Renal cortical epithelial cell (primary cell): ENCODE measurements at regions not wholly inside any gene's neighbourhood (a gene's known extent, or its start where the extent isn't known, plus 50 kb on each side); places are given as distances from the start of the nearest gene placed in this dataset.

Source experiments
- DNase-seq: peaks from one replicate; pipeline ENCODE4 v3.0.0-alpha.2; 2011; ENCODE audit warnings: low read depth

- no peak for DNase-seq
These were observed 132.7 kb upstream of the HABP2 start for GRCh38 chr10:113420057-113420732.

GRCh38 chr10:113420733-113421675 lies 131.8 kb upstream of the HABP2 start:
- no peak for DNase-seq

GRCh38 chr10:113422371-113422770 lies 130.5 kb upstream of the HABP2 start:
- DNase-seq = peak; percentile 4

- no peak for DNase-seq
These were observed 128.7 kb upstream of the HABP2 start for GRCh38 chr10:113423981-113424721.

GRCh38 chr10:113425008-113425407 lies 127.8 kb upstream of the HABP2 start:
- DNase-seq = no peak

- peak; percentile 40 for DNase-seq
These were observed 127.3 kb upstream of the HABP2 start for GRCh38 chr10:113425541-113425951.

GRCh38 chr10:113426181-113426877 lies 126.5 kb upstream of the HABP2 start:
- DNase-seq = no peak

- no peak for DNase-seq
These were observed 125.6 kb upstream of the HABP2 start for GRCh38 chr10:113427236-113427735.

- no peak for DNase-seq
These were observed 124.9 kb upstream of the HABP2 start for GRCh38 chr10:113427811-113428558.

GRCh38 chr10:113430634-113431397 lies 122.0 kb upstream of the HABP2 start:
- DNase-seq = no peak

- no peak for DNase-seq
These were observed 121.3 kb upstream of the HABP2 start for GRCh38 chr10:113431398-113432160.

GRCh38 chr10:113433711-113434110 lies 119.1 kb upstream of the HABP2 start:
- DNase-seq = no peak

GRCh38 chr10:113434315-113434714 lies 118.5 kb upstream of the HABP2 start:
- peak; percentile 7 for DNase-seq

GRCh38 chr10:113434950-113435349 lies 117.9 kb upstream of the HABP2 start:
- no peak for DNase-seq

- DNase-seq = peak; percentile 41
These were observed 117.0 kb upstream of the HABP2 start for GRCh38 chr10:113435881-113436280.

- DNase-seq = peak; percentile 53
These were observed 116.0 kb upstream of the HABP2 start for GRCh38 chr10:113436851-113437250.

GRCh38 chr10:113438652-113439051 lies 114.2 kb upstream of the HABP2 start:
- peak; percentile 18 for DNase-seq

GRCh38 chr10:113441220-113441619 lies 111.6 kb upstream of the HABP2 start:
- DNase-seq = no peak

- DNase-seq = no peak
These were observed 111.1 kb upstream of the HABP2 start for GRCh38 chr10:113441686-113442270.
